AG04449 (cell line): ENCODE measurements at regions not wholly inside any gene's neighbourhood (a gene's known extent, or its start where the extent isn't known, plus 50 kb on each side); places are given as distances from the start of the nearest gene placed in this dataset.

Source experiments
- CTCF ChIA-PET: fragments of 350-600 bp; formaldehyde crosslinking; extraction: SDS; loops from one replicate; lab custom pipeline; 2021; ENCODE audit warnings: antibody characterized with exemption; lab: Yijun Ruan, JAX
- POLR2A ChIA-PET: fragments of 400-600, 350-600 bp; formaldehyde crosslinking; extraction: SDS; loops from one replicate; lab custom pipeline; 2020; ENCODE audit warnings: antibody characterized with exemption, inconsistent platforms; lab: Yijun Ruan, JAX
- DNase-seq: peaks from one replicate; pipeline ENCODE4 v3.0.0-alpha.2; 2010; ENCODE audit warnings: low read depth, low spot score
- H3K4me3 ChIP-seq: 2 replicates; pipeline ENCODE4 v1.5.1; 2011; ENCODE audit warnings: low read depth, mild to moderate bottlenecking, control low read depth, low read length
- CTCF ChIP-seq: IDR thresholded peaks from one replicate; pipeline ENCODE4 v1.5.1; 2011; ENCODE audit warnings: mild to moderate bottlenecking, moderate library complexity, low read length, control low read depth, inconsistent platforms; ENCODE audit not compliant: insufficient read depth; ENCODE audit errors: missing control alignments

GRCh38 chr3:161796780-161797179, 300.2 kb downstream of the OTOL1 start:
- H3K4me3 ChIP-seq: no peak overlapping the region
- POLR2A ChIA-PET: no interaction called here
- TF ChIP-seq CTCF: no peak
- DNase-seq: no peak
- CTCF ChIA-PET: no interaction called here

GRCh38 chr3:161798016-161798415, 301.4 kb downstream of the OTOL1 start:
- CTCF ChIA-PET: no interaction called here
- POLR2A ChIA-PET: no interaction called here
- no peak for DNase-seq

GRCh38 chr3:161800985-161801559, 304.5 kb downstream of the OTOL1 start:
- no peak overlapping the region for H3K4me3 ChIP-seq
- ChIA-PET CTCF (no interaction called here), POLR2A (no interaction called here)
- DNase-seq: no peak
- no peak for TF ChIP-seq CTCF

More at GRCh38 chr3:161798016-161798415, 301.4 kb downstream of the OTOL1 start:
- TF ChIP-seq CTCF: no peak
- H3K4me3 ChIP-seq: no peak overlapping the region

GRCh38 chr3:161818106-161818505, 321.5 kb downstream of the OTOL1 start:
- CTCF ChIA-PET: no interaction called here
- POLR2A ChIA-PET: no interaction called here
- H3K4me3 ChIP-seq: no peak overlapping the region
- DNase-seq: no peak
- no peak for TF ChIP-seq CTCF

GRCh38 chr3:161821591-161821990, 325.0 kb downstream of the OTOL1 start:
- ChIA-PET POLR2A (no interaction called here), CTCF (no interaction called here)
- H3K4me3 ChIP-seq: no peak overlapping the region
- DNase-seq: no peak
- no peak for TF ChIP-seq CTCF

- no peak for TF ChIP-seq CTCF
These were observed 325.7 kb downstream of the OTOL1 start for GRCh38 chr3:161822291-161822690.

More at GRCh38 chr3:161822291-161822690, 325.7 kb downstream of the OTOL1 start:
- CTCF ChIA-PET: no interaction called here
- POLR2A ChIA-PET: no interaction called here
- no peak overlapping the region for H3K4me3 ChIP-seq
- DNase-seq: no peak
